Nephron progenitor cell (in vitro differentiated cells): ENCODE measurements at regions not wholly inside any gene's neighbourhood (a gene's known extent, or its start where the extent isn't known, plus 50 kb on each side); places are given as distances from the start of the nearest gene placed in this dataset.

ENCODE experiments used
- DNase-seq: peaks from one replicate; pipeline ENCODE4 v3.0.0; 2021
- H3K27ac Mint-ChIP-seq: 2 replicates; pipeline ENCODE4 v1.8.0; 2021; ENCODE audit warnings: mild to moderate bottlenecking, moderate library complexity, mixed read lengths
- H3K27me3 Mint-ChIP-seq: 2 replicates; pipeline ENCODE4 v1.8.0; 2021; ENCODE audit warnings: mild to moderate bottlenecking, low read depth, mixed read lengths; ENCODE audit not compliant: poor library complexity
- H3K36me3 Mint-ChIP-seq: 2 replicates; pipeline ENCODE4 v1.8.0; 2021; ENCODE audit warnings: low read depth, mixed read lengths
- H3K4me1 Mint-ChIP-seq: 2 replicates; pipeline ENCODE4 v1.8.0; 2021; ENCODE audit warnings: mixed read lengths
- H3K4me3 Mint-ChIP-seq: 2 replicates; pipeline ENCODE4 v1.8.0; 2021; ENCODE audit warnings: mild to moderate bottlenecking, moderate library complexity, mixed read lengths
- H3K9me3 Mint-ChIP-seq: 2 replicates; pipeline ENCODE4 v1.8.0; 2021; ENCODE audit warnings: mild to moderate bottlenecking, moderate library complexity, mixed read lengths
- TF ChIP-seq, protein P1 (sequence below): fragments of 200-600 bp; sonication (generic); IDR thresholded peaks from 2 replicates; pipeline ENCODE4 v1.5.0; 2021; ENCODE audit warnings: antibody characterized with exemption

- TF ChIP-seq, protein P1, sequence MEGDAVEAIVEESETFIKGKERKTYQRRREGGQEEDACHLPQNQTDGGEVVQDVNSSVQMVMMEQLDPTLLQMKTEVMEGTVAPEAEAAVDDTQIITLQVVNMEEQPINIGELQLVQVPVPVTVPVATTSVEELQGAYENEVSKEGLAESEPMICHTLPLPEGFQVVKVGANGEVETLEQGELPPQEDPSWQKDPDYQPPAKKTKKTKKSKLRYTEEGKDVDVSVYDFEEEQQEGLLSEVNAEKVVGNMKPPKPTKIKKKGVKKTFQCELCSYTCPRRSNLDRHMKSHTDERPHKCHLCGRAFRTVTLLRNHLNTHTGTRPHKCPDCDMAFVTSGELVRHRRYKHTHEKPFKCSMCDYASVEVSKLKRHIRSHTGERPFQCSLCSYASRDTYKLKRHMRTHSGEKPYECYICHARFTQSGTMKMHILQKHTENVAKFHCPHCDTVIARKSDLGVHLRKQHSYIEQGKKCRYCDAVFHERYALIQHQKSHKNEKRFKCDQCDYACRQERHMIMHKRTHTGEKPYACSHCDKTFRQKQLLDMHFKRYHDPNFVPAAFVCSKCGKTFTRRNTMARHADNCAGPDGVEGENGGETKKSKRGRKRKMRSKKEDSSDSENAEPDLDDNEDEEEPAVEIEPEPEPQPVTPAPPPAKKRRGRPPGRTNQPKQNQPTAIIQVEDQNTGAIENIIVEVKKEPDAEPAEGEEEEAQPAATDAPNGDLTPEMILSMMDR = no peak
- Mint-ChIP-seq H3K27me3 (peaks cover 3% of the 10 kb centered on the region), H3K27ac (no peak overlapping the region), H3K4me1 (peaks cover 6% of the 10 kb centered on the region), H3K9me3 (no peaks in the 10 kb centered on the region), H3K4me3 (no peak overlapping the region), H3K36me3 (no peaks in the 10 kb centered on the region)
- no peak for DNase-seq
These were observed 77.0 kb upstream of the CD2AP start for GRCh38 chr6:47400581-47400980.

GRCh38 chr6:47402081-47402480, 75.5 kb upstream of the CD2AP start:
- TF ChIP-seq, protein P1 = no peak
- H3K4me1 Mint-ChIP-seq = peaks cover 12% of the 10 kb centered on the region
- H3K27ac Mint-ChIP-seq = no peak overlapping the region
- no peak overlapping the region for H3K4me3 Mint-ChIP-seq
- no peaks in the 10 kb centered on the region for H3K9me3 Mint-ChIP-seq
- H3K27me3 Mint-ChIP-seq = peaks cover 3% of the 10 kb centered on the region
- DNase-seq = no peak
- H3K36me3 Mint-ChIP-seq = no peaks in the 10 kb centered on the region

GRCh38 chr6:47403056-47403455, 74.5 kb upstream of the CD2AP start:
- DNase-seq = no peak
- Mint-ChIP-seq H3K27ac (no peak overlapping the region), H3K9me3 (no peaks in the 10 kb centered on the region), H3K4me3 (no peak overlapping the region), H3K27me3 (peaks cover 3% of the 10 kb centered on the region), H3K36me3 (no peaks in the 10 kb centered on the region), H3K4me1 (peaks cover 12% of the 10 kb centered on the region)
- TF ChIP-seq, protein P1 = no peak

DNA sequence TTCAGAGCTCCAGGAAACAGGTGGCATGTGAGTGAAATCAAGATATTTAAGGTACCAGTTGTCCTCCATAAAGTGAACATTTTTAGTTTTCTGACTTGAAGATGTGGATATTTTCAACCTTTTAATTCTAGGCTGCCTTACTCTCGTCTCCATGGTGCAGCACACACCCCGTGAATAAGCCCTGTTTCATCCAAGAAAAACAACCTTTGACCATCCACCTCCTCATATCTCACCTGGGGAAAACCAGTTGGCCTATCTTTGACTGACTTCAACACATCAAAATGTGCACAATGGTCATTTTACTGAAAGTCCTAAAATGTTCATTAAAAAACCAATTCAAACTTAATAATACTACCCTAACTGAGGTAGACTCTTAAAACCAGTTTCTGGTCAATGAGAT, 73.8 kb upstream of the CD2AP start:
- Mint-ChIP-seq H3K27ac (no peak overlapping the region), H3K27me3 (peaks cover 6% of the 10 kb centered on the region), H3K36me3 (no peaks in the 10 kb centered on the region), H3K4me1 (peaks cover 12% of the 10 kb centered on the region), H3K9me3 (no peaks in the 10 kb centered on the region), H3K4me3 (no peak overlapping the region)
- DNase-seq = no peak
- TF ChIP-seq, protein P1 = no peak

DNA sequence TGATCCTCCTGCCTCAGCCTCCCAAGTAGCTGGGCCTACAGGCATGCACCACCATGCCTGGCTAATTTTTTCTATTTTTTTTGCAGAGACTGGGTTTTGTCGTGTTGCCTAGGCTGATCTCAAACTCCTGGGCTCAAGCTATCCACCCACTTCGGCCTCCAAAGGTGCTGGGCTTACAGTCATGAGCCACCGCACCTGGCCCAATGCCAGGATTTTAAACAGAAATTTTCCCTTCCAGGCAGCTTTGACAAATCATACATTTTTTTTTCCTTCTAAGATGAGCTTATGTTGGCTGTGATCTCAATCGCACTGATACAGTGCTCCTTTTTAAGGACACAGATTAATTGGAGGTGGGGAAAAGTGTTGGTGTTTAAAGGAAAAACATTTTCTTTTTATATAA, 73.2 kb upstream of the CD2AP start:
- H3K4me1 Mint-ChIP-seq = peaks cover 12% of the 10 kb centered on the region
- no peak for DNase-seq
- TF ChIP-seq, protein P1 = no peak
- peaks cover 6% of the 10 kb centered on the region for H3K27me3 Mint-ChIP-seq
- H3K9me3 Mint-ChIP-seq = no peaks in the 10 kb centered on the region
- no peaks in the 10 kb centered on the region for H3K36me3 Mint-ChIP-seq
- no peak overlapping the region for H3K4me3 Mint-ChIP-seq
- no peak overlapping the region for H3K27ac Mint-ChIP-seq

- TF ChIP-seq, protein P1 = no peak
- Mint-ChIP-seq H3K27me3 (peaks cover 3% of the 10 kb centered on the region), H3K9me3 (no peaks in the 10 kb centered on the region), H3K4me3 (no peak overlapping the region), H3K4me1 (peaks cover 12% of the 10 kb centered on the region), H3K36me3 (no peaks in the 10 kb centered on the region), H3K27ac (peak overlapping the region; percentile 64)
- no peak for DNase-seq
These were observed 72.3 kb upstream of the CD2AP start for GRCh38 chr6:47405273-47405672.
